ENCODE measurements at regions not wholly inside any gene's neighbourhood (a gene's known extent, or its start where the extent isn't known, plus 50 kb on each side); places are given as distances from the start of the nearest gene placed in this dataset.
"Not testable (repeated sequence)": the region's sequence is repeated elsewhere in the genome, so short reads cannot be mapped to it uniquely, and the experiment has no call there.

- TF ChIP-seq WT1 (tag by site-specific recombination; IDR thresholded peaks at IDR 0.05); ZNF24 (tag by site-specific recombination; IDR thresholded peaks at IDR 0.05); TSHZ1 (tag by site-specific recombination; IDR thresholded peaks at IDR 0.05; ENCODE audit: borderline replicate concordance); ATF2 (tag by site-specific recombination; IDR thresholded peaks at IDR 0.05; ENCODE audit: low read depth): not testable (repeated sequence)
Measured at GRCh38 chr3:87433445-87433844, 157.1 kb upstream of the POU1F1 start.

Measured in HEK293 (cell line).